H1 (cell line): ENCODE measurements at regions not wholly inside any gene's neighbourhood (a gene's known extent, or its start where the extent isn't known, plus 50 kb on each side); places are given as distances from the start of the nearest gene placed in this dataset.

Experiments used
- CTCF ChIP-seq, 3 experiments: IDR thresholded peaks; 1 replicate in 2 of 3; 2 replicates in 1 of 3; pipeline versions ENCODE4 v1.5.1 to v1.6.1; 2011; ENCODE audit warnings: low read length in 3 of 3, mild to moderate bottlenecking in 3 of 3, inconsistent platforms in 2 of 3, low read depth in 1 of 3, moderate library complexity in 1 of 3; ENCODE audit not compliant: insufficient read depth in 1 of 3; ENCODE audit errors: control extremely low read depth in 1 of 3
- JUN ChIP-seq: IDR thresholded peaks from 2 replicates; pipeline ENCODE4 v1.6.1; 2011; ENCODE audit warnings: low read depth, mild to moderate bottlenecking, improper control_type of control experiment, low read length
- KDM5A ChIP-seq: fragments of 200-600 bp; IDR thresholded peaks from 2 replicates; pipeline ENCODE4 v1.7.1; 2012; ENCODE audit warnings: mild to moderate bottlenecking, low read length, inconsistent platforms, mixed read lengths
- NRF1 ChIP-seq: IDR thresholded peaks from 2 replicates; pipeline ENCODE4 v1.6.1; 2011; ENCODE audit warnings: mild to moderate bottlenecking, low read depth, low read length, improper control_type of control experiment
- SIX5 ChIP-seq: IDR thresholded peaks from 2 replicates; pipeline ENCODE4 v1.6.1; 2011; ENCODE audit warnings: mild to moderate bottlenecking, low read depth, low read length
- USF2 ChIP-seq: IDR thresholded peaks from 2 replicates; pipeline ENCODE4 v1.6.1; 2011; ENCODE audit warnings: low read length, improper control_type of control experiment

- no peak for TF ChIP-seq CTCF (IDR thresholded peaks at IDR 0.05; ENCODE audit: control extremely low read depth in 1 of 3, insufficient read depth in 1 of 3, low read depth in 1 of 3, low read length in 3 of 3)
- TF ChIP-seq USF2 = no peak
- TF ChIP-seq JUN = no peak
- no peak for TF ChIP-seq NRF1
- no peak for TF ChIP-seq KDM5A
- TF ChIP-seq SIX5 = no peak
Measured at GRCh38 chr16:63933841-63934240, 1188.0 kb downstream of the CDH11 start (continued).
